22Rv1 (cell line): ENCODE measurements at regions not wholly inside any gene's neighbourhood (a gene's known extent, or its start where the extent isn't known, plus 50 kb on each side); places are given as distances from the start of the nearest gene placed in this dataset.

Source experiments
- ZFX ChIP-seq: fragments of 450-650 bp; IDR thresholded peaks from 2 replicates; pipeline ENCODE4 v1.6.1; 2017; ENCODE audit warnings: antibody characterized with exemption, borderline replicate concordance
- TF ChIP-seq, protein P1 (sequence below): fragments of 450-650 bp; IDR thresholded peaks from 2 replicates; pipeline ENCODE4 v1.5.1; 2017; ENCODE audit warnings: mild to moderate bottlenecking

DNA sequence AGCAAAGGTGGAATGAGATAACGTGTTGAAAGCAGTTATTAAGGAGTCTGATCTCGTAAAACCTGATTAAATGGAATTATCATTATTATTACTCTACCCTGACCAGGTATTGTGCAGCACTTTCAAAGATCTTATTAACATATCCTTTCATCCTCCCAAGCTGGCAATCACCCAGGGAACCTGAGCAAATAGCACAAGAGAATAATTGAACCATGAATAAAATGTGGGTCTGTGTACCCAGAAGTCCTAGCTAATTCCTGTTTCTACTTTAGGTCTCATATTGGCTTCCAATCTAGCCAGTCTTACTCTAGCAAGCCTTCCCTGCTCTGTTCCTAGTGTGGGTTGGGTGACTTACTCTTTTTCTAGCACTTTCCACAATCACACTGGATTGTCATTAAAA is 162.2 kb upstream of the STK32A start:
- TF ChIP-seq, protein P1, sequence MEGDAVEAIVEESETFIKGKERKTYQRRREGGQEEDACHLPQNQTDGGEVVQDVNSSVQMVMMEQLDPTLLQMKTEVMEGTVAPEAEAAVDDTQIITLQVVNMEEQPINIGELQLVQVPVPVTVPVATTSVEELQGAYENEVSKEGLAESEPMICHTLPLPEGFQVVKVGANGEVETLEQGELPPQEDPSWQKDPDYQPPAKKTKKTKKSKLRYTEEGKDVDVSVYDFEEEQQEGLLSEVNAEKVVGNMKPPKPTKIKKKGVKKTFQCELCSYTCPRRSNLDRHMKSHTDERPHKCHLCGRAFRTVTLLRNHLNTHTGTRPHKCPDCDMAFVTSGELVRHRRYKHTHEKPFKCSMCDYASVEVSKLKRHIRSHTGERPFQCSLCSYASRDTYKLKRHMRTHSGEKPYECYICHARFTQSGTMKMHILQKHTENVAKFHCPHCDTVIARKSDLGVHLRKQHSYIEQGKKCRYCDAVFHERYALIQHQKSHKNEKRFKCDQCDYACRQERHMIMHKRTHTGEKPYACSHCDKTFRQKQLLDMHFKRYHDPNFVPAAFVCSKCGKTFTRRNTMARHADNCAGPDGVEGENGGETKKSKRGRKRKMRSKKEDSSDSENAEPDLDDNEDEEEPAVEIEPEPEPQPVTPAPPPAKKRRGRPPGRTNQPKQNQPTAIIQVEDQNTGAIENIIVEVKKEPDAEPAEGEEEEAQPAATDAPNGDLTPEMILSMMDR = no peak
- no peak for TF ChIP-seq ZFX
